GM18868 (cell line): ENCODE measurements at regions not wholly inside any gene's neighbourhood (a gene's known extent, or its start where the extent isn't known, plus 50 kb on each side); places are given as distances from the start of the nearest gene placed in this dataset.

Experiments
- ATAC-seq: cut with Tn5 transposase; IDR thresholded peaks from one replicate; pipeline ENCODE4 v1.9.1; 2021; ENCODE audit warnings: mild to moderate bottlenecking, moderate library complexity; ENCODE audit not compliant: unreplicated experiment

GRCh38 chr2:217107480-217107879 lies 247.6 kb upstream of the TNP1 start:
- ATAC-seq = no peak

- no peak for ATAC-seq
Measured at GRCh38 chr2:217106650-217107014, 246.8 kb upstream of the TNP1 start.

- ATAC-seq = no peak
Measured at GRCh38 chr2:217105733-217106649, 246.1 kb upstream of the TNP1 start.

- ATAC-seq = no peak
Measured at GRCh38 chr2:217103752-217104545, 244.1 kb upstream of the TNP1 start.

- no peak for ATAC-seq
Measured at GRCh38 chr2:217102956-217103355, 243.1 kb upstream of the TNP1 start.

GRCh38 chr2:217101972-217102371 lies 242.1 kb upstream of the TNP1 start:
- ATAC-seq = peak; percentile 92

GRCh38 chr2:217099561-217099960 lies 239.7 kb upstream of the TNP1 start:
- no peak for ATAC-seq

GRCh38 chr2:217098435-217098834 lies 238.6 kb upstream of the TNP1 start:
- ATAC-seq = no peak

GRCh38 chr2:217097346-217097745 lies 237.5 kb upstream of the TNP1 start:
- no peak for ATAC-seq

GRCh38 chr2:217096474-217097225 lies 236.8 kb upstream of the TNP1 start:
- no peak for ATAC-seq

- no peak for ATAC-seq
Measured at GRCh38 chr2:217095511-217096205, 235.8 kb upstream of the TNP1 start.

GRCh38 chr2:217092710-217093379 lies 233.0 kb upstream of the TNP1 start:
- ATAC-seq = no peak

- ATAC-seq = no peak
Measured at GRCh38 chr2:217091531-217091930, 231.7 kb upstream of the TNP1 start.

GRCh38 chr2:217090884-217091283 lies 231.0 kb upstream of the TNP1 start:
- ATAC-seq = no peak

GRCh38 chr2:217090024-217090473 lies 230.2 kb upstream of the TNP1 start:
- ATAC-seq = peak; percentile 75

- ATAC-seq = no peak
Measured at GRCh38 chr2:217086718-217087117, 226.9 kb upstream of the TNP1 start.

- ATAC-seq = peak; percentile 45
Measured at GRCh38 chr2:217086038-217086522, 226.2 kb upstream of the TNP1 start.

GRCh38 chr2:217085543-217085942 lies 225.7 kb upstream of the TNP1 start:
- no peak for ATAC-seq

- no peak for ATAC-seq
Measured at GRCh38 chr2:217081799-217082198, 221.9 kb upstream of the TNP1 start.

- no peak for ATAC-seq
Measured at GRCh38 chr2:217079165-217079564, 219.3 kb upstream of the TNP1 start.
